ENCODE measurements at regions not wholly inside any gene's neighbourhood (a gene's known extent, or its start where the extent isn't known, plus 50 kb on each side); places are given as distances from the start of the nearest gene placed in this dataset.

GRCh38 chr2:225334514-225334913 lies 65.0 kb upstream of the NYAP2 start:
- Histone ChIP-seq H2AK5ac (ENCODE audit: insufficient read length, low read length) (no peak overlapping the region), H3K9ac (ENCODE audit: extremely low read depth, insufficient read length, low read length) (no peak overlapping the region), H4K91ac (ENCODE audit: insufficient read length, low read depth, low read length) (no peak overlapping the region), H3K27ac (ENCODE audit: insufficient read length, low read depth, low read length) (no peak overlapping the region), H4K5ac (ENCODE audit: insufficient read length, low read depth, low read length) (no peak overlapping the region), H4K20me1 (ENCODE audit: control insufficient read depth, insufficient read depth, insufficient read length) (no peaks in the 10 kb centered on the region), H3K79me1 (ENCODE audit: insufficient read depth, low read depth, low read length, poor library complexity, severe bottlenecking) (no peaks in the 10 kb centered on the region), H3K4me1 (ENCODE audit: insufficient read depth, low read length) (no peaks in the 10 kb centered on the region; the same call in 1 of the 2 replicates), H3K56ac (ENCODE audit: insufficient read length, low read depth, low read length) (no peak overlapping the region), H3K79me2 (ENCODE audit: insufficient read depth, low read length) (no peaks in the 10 kb centered on the region), H3K23me2 (ENCODE audit: insufficient read length, low read depth, low read length, poor library complexity, severe bottlenecking) (no peaks in the 10 kb centered on the region), H2BK120ac (ENCODE audit: low read depth, low read length, poor library complexity, severe bottlenecking) (no peak overlapping the region), H3T11ph (ENCODE audit: low read length) (no peak overlapping the region), H2BK15ac (ENCODE audit: low read depth, low read length) (no peak overlapping the region), H2BK5ac (ENCODE audit: insufficient read length, low read length) (no peak overlapping the region), H3K14ac (ENCODE audit: insufficient read depth, low read length) (no peak overlapping the region), H2BK20ac (ENCODE audit: low read depth, low read length, poor library complexity, severe bottlenecking) (no peak overlapping the region), H3K4me2 (ENCODE audit: insufficient read depth, insufficient read length, low read length) (no peak overlapping the region), H3K27me3 (ENCODE audit: insufficient read depth, low read length) (no peaks in the 10 kb centered on the region), H3K9me3 (ENCODE audit: control insufficient read depth, low read depth, low read length) (no peaks in the 10 kb centered on the region), H3K23ac (ENCODE audit: insufficient read length, low read depth, low read length) (no peak overlapping the region), H4K8ac (replicated peaks; ENCODE audit: insufficient read length, low read depth, low read length) (no peak overlapping the region), H3K18ac (ENCODE audit: insufficient read length, low read depth, low read length) (no peak overlapping the region), H2BK12ac (ENCODE audit: insufficient read length, low read depth, low read length) (no peak overlapping the region), H3K4ac (ENCODE audit: low read depth, low read length) (no peak overlapping the region), H2AFZ (ENCODE audit: low read length) (no peak overlapping the region)
- H3K9me3 Mint-ChIP-seq, result no peaks in the 10 kb centered on the region; a peak in 1 of 5 replicates
- WGBS (ENCODE audit: extremely low coverage, insufficient read length, low lambda C conversion rate), result no CpG with 5 or more reads among the region's 4 CpGs
- peaks cover 12 to 15% of the 10 kb centered on the region in 2 experiments for H3K4me1 Mint-ChIP-seq
- H3K27ac Mint-ChIP-seq, result no peak overlapping the region
- DNase-seq, result no peak
- no peak for TF ChIP-seq CTCF (conservative IDR thresholded peaks at IDR 0.05)
- H3K27me3 Mint-ChIP-seq (ENCODE audit: low read depth), result no peaks in the 10 kb centered on the region
- H3K4me3 Mint-ChIP-seq, result no peak overlapping the region
- no peaks in the 10 kb centered on the region for H3K36me3 Mint-ChIP-seq (ENCODE audit: insufficient read depth in 1 of 3, low read depth in 3 of 3)
